ENCODE measurements at regions not wholly inside any gene's neighbourhood (a gene's known extent, or its start where the extent isn't known, plus 50 kb on each side); places are given as distances from the start of the nearest gene placed in this dataset.
"Not testable (repeated sequence)": the region's sequence is repeated elsewhere in the genome, so short reads cannot be mapped to it uniquely, and the experiment has no call there.

- peaks cover 15% of the 10 kb centered on the region for H3K4me1 Mint-ChIP-seq
- Histone ChIP-seq H3K9ac (ENCODE audit: extremely low read depth, low read length, poor library complexity, severe bottlenecking) (no peak overlapping the region), H3K4me3 (ENCODE audit: low read length) (no peak overlapping the region), H3K27me3 (ENCODE audit: control insufficient read depth, insufficient read depth, low read length, poor library complexity, severe bottlenecking) (no peaks in the 10 kb centered on the region), H3K36me3 (ENCODE audit: control insufficient read depth, insufficient read depth, low read length) (no peaks in the 10 kb centered on the region), H3K9me3 (ENCODE audit: control insufficient read depth, low read length) (no peaks in the 10 kb centered on the region), H3K4me1 (ENCODE audit: control insufficient read depth, insufficient read depth, low read length) (no peaks in the 10 kb centered on the region), H3K27ac (ENCODE audit: low read depth, low read length) (peak overlapping the region; percentile 32)
- no peaks in the 10 kb centered on the region for H3K36me3 Mint-ChIP-seq (ENCODE audit: low read depth)
- no peaks in the 10 kb centered on the region for H3K9me3 Mint-ChIP-seq
- H3K27me3 Mint-ChIP-seq (ENCODE audit: insufficient read depth): no peaks in the 10 kb centered on the region
- peak; percentile 77 for DNase-seq
- H3K27ac Mint-ChIP-seq: peak overlapping the region; percentile 85
- TF ChIP-seq CTCF (conservative IDR thresholded peaks at IDR 0.05): peak; percentile 41
- 70 to 71% methylated on average over 16 to 26 of the region's 26 CpGs for WGBS, 2 experiments (ENCODE audit: insufficient coverage in 1 of 2, insufficient read length in 1 of 2)
- H3K4me3 Mint-ChIP-seq: no peak overlapping the region
Measured at GRCh38 chr16:85227946-85228862, 115.9 kb upstream of the CIBAR2 start.

- H3K27ac ChIP-seq (ENCODE audit: low read depth, low read length): no peak overlapping the region
- no peaks in the 10 kb centered on the region for H3K36me3 Mint-ChIP-seq (ENCODE audit: low read depth)
- no peak for DNase-seq
- no peak for TF ChIP-seq CTCF (conservative IDR thresholded peaks at IDR 0.05)
- H3K4me1 ChIP-seq (ENCODE audit: control insufficient read depth, insufficient read depth, low read length): no peaks in the 10 kb centered on the region
- no peaks in the 10 kb centered on the region for H3K27me3 ChIP-seq (ENCODE audit: control insufficient read depth, insufficient read depth, low read length, poor library complexity, severe bottlenecking)
- no peaks in the 10 kb centered on the region for H3K36me3 ChIP-seq (ENCODE audit: control insufficient read depth, insufficient read depth, low read length)
- no peaks in the 10 kb centered on the region for H3K9me3 Mint-ChIP-seq
- 93 to 94% methylated on average over 12 to 24 of the region's 24 CpGs for WGBS, 2 experiments (ENCODE audit: insufficient coverage in 1 of 2, insufficient read length in 1 of 2)
- no peak overlapping the region for H3K9ac ChIP-seq (ENCODE audit: extremely low read depth, low read length, poor library complexity, severe bottlenecking)
- H3K4me3 ChIP-seq (ENCODE audit: low read length): no peak overlapping the region
- peaks cover 15% of the 10 kb centered on the region for H3K4me1 Mint-ChIP-seq
- H3K27ac Mint-ChIP-seq: no peak overlapping the region
- no peak overlapping the region for H3K4me3 Mint-ChIP-seq
- H3K27me3 Mint-ChIP-seq (ENCODE audit: insufficient read depth): no peaks in the 10 kb centered on the region
- no peaks in the 10 kb centered on the region for H3K9me3 ChIP-seq (ENCODE audit: control insufficient read depth, low read length)
Measured at GRCh38 chr16:85228970-85229430, 116.7 kb upstream of the CIBAR2 start.

GRCh38 chr16:85229869-85230462, 117.7 kb upstream of the CIBAR2 start:
- Mint-ChIP-seq H3K27me3 (ENCODE audit: insufficient read depth) (no peaks in the 10 kb centered on the region), H3K4me3 (no peak overlapping the region), H3K27ac (no peak overlapping the region), H3K9me3 (no peaks in the 10 kb centered on the region), H3K4me1 (peaks cover 18% of the 10 kb centered on the region), H3K36me3 (ENCODE audit: low read depth) (no peaks in the 10 kb centered on the region)
- Histone ChIP-seq H3K9me3 (ENCODE audit: control insufficient read depth, low read length) (no peaks in the 10 kb centered on the region), H3K4me3 (ENCODE audit: low read length) (no peak overlapping the region), H3K4me1 (ENCODE audit: control insufficient read depth, insufficient read depth, low read length) (no peaks in the 10 kb centered on the region), H3K9ac (ENCODE audit: extremely low read depth, low read length, poor library complexity, severe bottlenecking) (no peak overlapping the region), H3K36me3 (ENCODE audit: control insufficient read depth, insufficient read depth, low read length) (no peaks in the 10 kb centered on the region), H3K27ac (ENCODE audit: low read depth, low read length) (peak overlapping the region; percentile 77), H3K27me3 (ENCODE audit: control insufficient read depth, insufficient read depth, low read length, poor library complexity, severe bottlenecking) (no peaks in the 10 kb centered on the region)
- WGBS, 2 experiments (ENCODE audit: insufficient coverage in 1 of 2, insufficient read length in 1 of 2): 64 to 75% methylated on average over 5 to 8 of the region's 8 CpGs
- no peak for TF ChIP-seq CTCF (conservative IDR thresholded peaks at IDR 0.05)
- no peak for DNase-seq

- not testable (repeated sequence) for H3K36me3 ChIP-seq (ENCODE audit: control insufficient read depth, insufficient read depth, low read length); H3K36me3 Mint-ChIP-seq (ENCODE audit: low read depth); H3K9ac ChIP-seq (ENCODE audit: extremely low read depth, low read length, poor library complexity, severe bottlenecking); H3K27me3 ChIP-seq (ENCODE audit: control insufficient read depth, insufficient read depth, low read length, poor library complexity, severe bottlenecking); H3K9me3 ChIP-seq (ENCODE audit: control insufficient read depth, low read length); H3K4me3 Mint-ChIP-seq; H3K27ac Mint-ChIP-seq; H3K4me3 ChIP-seq (ENCODE audit: low read length); H3K4me1 ChIP-seq (ENCODE audit: control insufficient read depth, insufficient read depth, low read length); DNase-seq; H3K9me3 Mint-ChIP-seq; H3K27me3 Mint-ChIP-seq (ENCODE audit: insufficient read depth)
- H3K27ac ChIP-seq (ENCODE audit: low read depth, low read length): peak overlapping the region; percentile 77
- WGBS, 2 experiments (ENCODE audit: insufficient coverage in 1 of 2, insufficient read length in 1 of 2): 93 to 98% methylated on average over 6 of the region's 6 CpGs
- peaks cover 18% of the 10 kb centered on the region for H3K4me1 Mint-ChIP-seq
Measured at GRCh38 chr16:85230764-85231383, 118.6 kb upstream of the CIBAR2 start.

Measured in endodermal cell (in vitro differentiated cells).